ENCODE measurements at regions not wholly inside any gene's neighbourhood (a gene's known extent, or its start where the extent isn't known, plus 50 kb on each side); places are given as distances from the start of the nearest gene placed in this dataset.
"Not testable (repeated sequence)": the region's sequence is repeated elsewhere in the genome, so short reads cannot be mapped to it uniquely, and the experiment has no call there.

DNA sequence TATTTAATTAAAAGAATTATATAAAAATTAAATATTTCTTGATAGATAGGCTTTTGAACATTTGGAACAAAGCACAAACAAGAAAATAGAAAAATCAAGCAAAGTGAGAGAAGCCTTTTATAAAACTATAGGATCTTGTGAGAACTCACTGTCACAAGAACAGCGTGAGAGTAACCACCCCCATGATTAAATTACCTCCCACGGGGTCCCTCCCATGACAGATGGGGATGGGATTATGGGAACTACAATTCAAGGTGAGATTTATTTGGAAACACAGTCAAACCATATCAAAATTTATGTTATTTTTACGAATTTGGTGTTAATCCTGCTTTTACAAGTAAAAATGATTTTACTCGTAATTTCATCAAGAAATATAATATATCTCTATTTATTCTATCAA, 1136.1 kb upstream of the POT1 start:
- WGBS, 4 donors = 62 to 70% (median 64%) methylated on average over 4 of the region's 4 CpGs
- intact Hi-C loops (cut with DNase I) = no loop called here
- no peak for DNase-seq

DNA sequence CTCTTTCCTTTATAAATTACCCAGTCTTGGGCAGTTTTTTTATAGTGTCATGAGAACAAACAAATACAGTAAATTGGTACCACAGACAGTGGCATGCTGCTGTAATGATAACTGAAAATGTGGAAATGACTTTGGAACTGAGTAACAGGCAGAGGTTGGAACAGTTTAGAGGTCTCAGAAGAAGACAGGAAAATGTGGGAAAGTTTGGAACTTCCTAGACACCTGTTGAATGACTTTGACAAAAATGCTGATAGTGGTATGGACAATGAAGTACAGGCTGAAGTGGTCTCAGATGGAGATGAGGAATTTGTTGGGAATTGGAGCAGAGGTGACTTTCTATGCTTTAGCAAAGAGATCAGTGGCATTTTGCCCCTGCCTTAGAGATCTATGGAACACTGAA, 1128.4 kb upstream of the POT1 start:
- ATAC-seq (no peak), DNase-seq (no peak)
- Histone ChIP-seq H3K9me3 (peaks cover 0 to 16% (median 0%) of the 10 kb centered on the region in 12 donors), H3K36me3 (no peaks in the 10 kb centered on the region), H3K27ac (no peak overlapping the region), H3K4me3 (no peak overlapping the region), H3K4me1 (no peaks in the 10 kb centered on the region), H3K27me3 (no peaks in the 10 kb centered on the region)
- intact Hi-C loops (cut with DNase I) = no loop called here
- TF ChIP-seq POLR2A (IDR thresholded peaks at IDR 0.05) = no peak
- TF ChIP-seq, protein P1, sequence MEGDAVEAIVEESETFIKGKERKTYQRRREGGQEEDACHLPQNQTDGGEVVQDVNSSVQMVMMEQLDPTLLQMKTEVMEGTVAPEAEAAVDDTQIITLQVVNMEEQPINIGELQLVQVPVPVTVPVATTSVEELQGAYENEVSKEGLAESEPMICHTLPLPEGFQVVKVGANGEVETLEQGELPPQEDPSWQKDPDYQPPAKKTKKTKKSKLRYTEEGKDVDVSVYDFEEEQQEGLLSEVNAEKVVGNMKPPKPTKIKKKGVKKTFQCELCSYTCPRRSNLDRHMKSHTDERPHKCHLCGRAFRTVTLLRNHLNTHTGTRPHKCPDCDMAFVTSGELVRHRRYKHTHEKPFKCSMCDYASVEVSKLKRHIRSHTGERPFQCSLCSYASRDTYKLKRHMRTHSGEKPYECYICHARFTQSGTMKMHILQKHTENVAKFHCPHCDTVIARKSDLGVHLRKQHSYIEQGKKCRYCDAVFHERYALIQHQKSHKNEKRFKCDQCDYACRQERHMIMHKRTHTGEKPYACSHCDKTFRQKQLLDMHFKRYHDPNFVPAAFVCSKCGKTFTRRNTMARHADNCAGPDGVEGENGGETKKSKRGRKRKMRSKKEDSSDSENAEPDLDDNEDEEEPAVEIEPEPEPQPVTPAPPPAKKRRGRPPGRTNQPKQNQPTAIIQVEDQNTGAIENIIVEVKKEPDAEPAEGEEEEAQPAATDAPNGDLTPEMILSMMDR (IDR thresholded peaks at IDR 0.05) = no peak

More for the DNA sequence above, 1136.1 kb upstream of the POT1 start:
- peaks cover 0 to 4% (median 0%) of the 10 kb centered on the region in 12 donors for H3K9me3 ChIP-seq
- TF ChIP-seq, protein P1 (IDR thresholded peaks at IDR 0.05) = no peak
- no peak for TF ChIP-seq POLR2A (IDR thresholded peaks at IDR 0.05)
- no peak overlapping the region for H3K4me3 ChIP-seq
- H3K27me3 ChIP-seq = no peaks in the 10 kb centered on the region
- H3K4me1 ChIP-seq = no peaks in the 10 kb centered on the region
- no peaks in the 10 kb centered on the region for H3K36me3 ChIP-seq
- no peak for ATAC-seq
- no peak overlapping the region for H3K27ac ChIP-seq

DNA sequence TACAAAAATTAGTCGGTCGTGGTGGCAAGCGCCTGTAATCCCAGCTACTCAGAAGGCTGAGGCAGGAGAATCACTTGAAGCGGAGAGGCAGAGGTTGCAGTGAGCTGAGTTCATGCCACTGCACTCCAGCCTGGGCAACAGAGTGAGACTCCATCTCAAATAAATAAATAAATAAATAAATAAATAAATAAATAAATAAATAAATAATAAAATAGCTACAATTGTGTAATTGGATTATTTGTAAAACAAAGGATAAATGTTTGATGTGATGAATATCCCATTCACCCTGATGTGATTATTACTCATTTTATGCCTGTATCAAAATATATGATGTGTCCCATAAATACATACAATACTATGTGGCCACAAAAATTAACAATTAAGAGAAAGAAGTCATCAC, 1127.0 kb upstream of the POT1 start:
- intact Hi-C loops (cut with DNase I); ATAC-seq; H3K36me3 ChIP-seq; H3K4me1 ChIP-seq; H3K4me3 ChIP-seq; H3K27me3 ChIP-seq; H3K27ac ChIP-seq; DNase-seq: not testable (repeated sequence)
- H3K9me3 ChIP-seq = peaks cover 0 to 16% (median 0%) of the 10 kb centered on the region in 12 donors
- 88 to 96% (median 95%) methylated on average over 4 of the region's 4 CpGs for WGBS, 4 donors

DNA sequence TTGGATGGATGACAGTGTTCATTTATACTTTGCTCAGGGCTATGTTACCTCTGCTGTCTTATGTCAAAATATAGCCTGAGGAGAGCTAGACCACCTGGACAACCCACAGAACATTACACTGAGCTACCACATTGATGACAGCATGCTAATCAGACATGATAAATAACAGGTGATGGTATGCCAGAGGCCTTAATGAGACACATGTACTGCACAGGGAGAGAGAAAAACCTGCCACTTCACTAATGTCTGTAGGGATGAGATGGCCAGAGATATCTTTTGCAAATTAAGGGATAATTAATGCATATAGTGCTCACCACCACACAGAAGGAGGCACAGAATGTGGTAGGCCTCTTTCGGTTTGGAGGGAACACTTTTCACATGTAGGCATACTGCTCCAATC, 1122.6 kb upstream of the POT1 start:
- TF ChIP-seq, protein P1 (IDR thresholded peaks at IDR 0.05) = no peak
- TF ChIP-seq POLR2A (IDR thresholded peaks at IDR 0.05) = no peak
- H3K27ac ChIP-seq = no peak overlapping the region
- H3K27me3 ChIP-seq = no peaks in the 10 kb centered on the region
- intact Hi-C loops (cut with DNase I) = no loop called here
- ATAC-seq = no peak
- WGBS, 4 donors = 59 to 85% (median 65%) methylated on average over 1 of the region's 1 CpG
- no peak overlapping the region for H3K4me3 ChIP-seq
- H3K9me3 ChIP-seq = peaks cover 0 to 9% (median 0%) of the 10 kb centered on the region in 12 donors
- H3K4me1 ChIP-seq = no peaks in the 10 kb centered on the region
- H3K36me3 ChIP-seq = no peaks in the 10 kb centered on the region
- DNase-seq = no peak

DNA sequence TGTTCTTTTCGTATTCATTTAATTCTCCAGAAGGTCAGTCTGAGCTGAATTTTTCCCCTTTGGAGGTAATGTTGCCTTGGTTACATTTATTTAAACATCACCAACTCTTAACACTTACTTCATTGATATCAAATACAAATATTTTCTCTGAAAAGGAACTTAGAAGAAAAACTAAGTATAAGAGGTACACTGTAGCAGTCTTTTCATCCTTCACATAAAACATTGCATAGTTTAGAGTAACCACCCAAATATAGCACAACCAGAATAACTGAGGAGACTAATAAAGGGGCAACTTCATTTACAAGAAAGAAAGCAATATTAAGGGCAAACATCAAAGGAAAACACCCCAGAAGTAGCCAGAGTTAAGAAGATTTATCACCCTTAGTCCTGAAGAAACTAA, 1115.0 kb upstream of the POT1 start:
- Histone ChIP-seq H3K27ac (no peak overlapping the region), H3K27me3 (no peaks in the 10 kb centered on the region), H3K4me3 (no peak overlapping the region), H3K36me3 (no peaks in the 10 kb centered on the region), H3K9me3 (no peaks in the 10 kb centered on the region), H3K4me1 (no peaks in the 10 kb centered on the region)
- WGBS, 4 donors = 61 to 76% (median 72%) methylated on average over 1 of the region's 1 CpG
- ATAC-seq (no peak), DNase-seq (no peak)
- TF ChIP-seq, protein P1 (IDR thresholded peaks at IDR 0.05) = no peak
- no peak for TF ChIP-seq POLR2A (IDR thresholded peaks at IDR 0.05)
- intact Hi-C loops (cut with DNase I) = no loop called here
